IMR-90 (cell line): ENCODE measurements at regions not wholly inside any gene's neighbourhood (a gene's known extent, or its start where the extent isn't known, plus 50 kb on each side); places are given as distances from the start of the nearest gene placed in this dataset.

ENCODE experiments used
- CEBPB ChIP-seq: IDR thresholded peaks from 2 replicates; pipeline ENCODE4 v1.6.1; 2012; ENCODE audit warnings: low read depth, low read length, improper control_type of control experiment
- CHD1 ChIP-seq: IDR thresholded peaks from 2 replicates; pipeline ENCODE4 v1.6.1; 2012; ENCODE audit warnings: low read depth, low read length, improper control_type of control experiment
- CTCF ChIP-seq: conservative IDR thresholded peaks from 2 replicates; pipeline ENCODE4 v1.5.1; 2012; ENCODE audit warnings: mild to moderate bottlenecking, low read depth, low read length, improper control_type of control experiment
- MXI1 ChIP-seq: IDR thresholded peaks from 2 replicates; pipeline ENCODE4 v1.6.1; 2012; ENCODE audit warnings: low read depth, mild to moderate bottlenecking, low read length, moderate library complexity, borderline replicate concordance
- NFE2L2 ChIP-seq: fragments of 150-350 bp; IDR thresholded peaks from 2 replicates; pipeline ENCODE4 v1.6.1; 2016; ENCODE audit warnings: low read depth, mild to moderate bottlenecking, low read length
- POLR2A ChIP-seq: IDR thresholded peaks from 2 replicates; pipeline ENCODE4 v1.6.1; 2012; ENCODE audit warnings: mild to moderate bottlenecking, low read depth, low read length
- RCOR1 ChIP-seq: IDR thresholded peaks from 2 replicates; pipeline ENCODE4 v1.6.1; 2012; ENCODE audit warnings: mild to moderate bottlenecking, low read length, improper control_type of control experiment; ENCODE audit not compliant: insufficient replicate concordance
- RFX5 ChIP-seq: IDR thresholded peaks from 2 replicates; pipeline ENCODE4 v1.8.0; 2012; ENCODE audit warnings: low read depth, mild to moderate bottlenecking, low read length, moderate library complexity

DNA sequence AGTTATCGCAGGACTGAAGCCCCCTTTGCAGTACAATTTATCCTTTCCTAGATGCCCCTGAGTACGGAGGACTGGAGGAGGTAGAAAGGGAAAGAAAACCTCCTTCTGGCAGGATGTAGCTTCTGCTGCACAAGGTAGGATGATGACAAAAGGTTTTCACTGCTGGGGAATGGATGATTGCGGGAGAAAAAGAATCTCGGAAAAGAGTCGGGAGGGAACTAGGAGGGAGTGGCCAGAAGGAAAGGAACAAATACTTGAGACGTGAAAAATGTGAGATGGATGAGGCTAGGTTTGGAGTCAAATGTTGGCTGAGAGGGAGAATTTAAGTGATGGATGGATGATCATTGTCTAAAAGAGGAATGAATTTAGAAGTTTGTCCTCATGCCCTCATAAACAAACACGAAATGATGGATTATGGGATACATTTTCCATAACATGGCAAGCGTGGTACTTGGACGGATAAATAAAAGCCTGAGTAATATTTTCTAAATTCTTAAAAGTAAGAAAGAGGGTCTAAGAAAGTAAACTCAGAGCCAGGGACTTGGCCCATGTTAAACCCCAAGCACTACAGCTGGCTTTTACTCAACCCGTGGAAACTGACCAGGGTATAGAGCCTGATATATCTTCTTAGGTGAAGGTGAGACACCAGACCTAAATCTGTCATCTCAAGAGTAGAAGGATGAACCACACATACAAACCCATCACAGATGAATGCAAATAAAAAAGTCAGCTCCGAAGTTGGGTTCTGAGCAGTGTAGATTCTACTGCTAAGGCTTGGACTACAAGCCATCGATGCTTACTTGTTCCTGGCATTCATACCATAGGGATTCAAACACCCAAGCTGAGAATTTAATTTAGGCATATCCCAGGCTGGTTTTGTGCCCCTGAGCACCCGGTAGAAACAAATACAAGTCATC, 72.4 kb downstream of the HFE start:
- TF ChIP-seq RFX5 (no peak), CTCF (no peak), CEBPB (no peak), CHD1 (no peak), NFE2L2 (no peak), RCOR1 (no peak), POLR2A (no peak; the same call in 1 of the 2 replicates), MXI1 (no peak)
